Peyer's patch (tissue), 4 donors: ENCODE measurements at regions not wholly inside any gene's neighbourhood (a gene's known extent, or its start where the extent isn't known, plus 50 kb on each side); places are given as distances from the start of the nearest gene placed in this dataset.

Experiments used
- CTCF ChIP-seq, 6 experiments: fragments of 450-650 bp in 4 of 6; fragments of 200-600 bp in 2 of 6; sonication (generic) in 1 of 6; IDR thresholded peaks; one replicate each; pipeline ENCODE4 v1.5.1; 2017 to 2019; ENCODE audit warnings: antibody characterized with exemption in 6 of 6, mild to moderate bottlenecking in 3 of 6, moderate library complexity in 1 of 6
- POLR2A ChIP-seq, 2 donors: fragments of 450-650 bp; IDR thresholded peaks; one replicate each; pipeline ENCODE4 v1.5.1; 2017; ENCODE audit warnings: antibody characterized with exemption in 2 of 2, mild to moderate bottlenecking in 2 of 2, moderate library complexity in 2 of 2

GRCh38 chr9:129335464-129336129, 157.5 kb upstream of the IER5L start:
- no peak for TF ChIP-seq CTCF (IDR thresholded peaks at IDR 0.05)
- TF ChIP-seq POLR2A (IDR thresholded peaks at IDR 0.05): no peak
